ENCODE measurements at regions not wholly inside any gene's neighbourhood (a gene's known extent, or its start where the extent isn't known, plus 50 kb on each side); places are given as distances from the start of the nearest gene placed in this dataset.

GRCh38 chr11:112735470-112735869 lies 225.8 kb upstream of the NCAM1 start:
- TF ChIP-seq CTCF (IDR thresholded peaks at IDR 0.05) (no peak), ZFX (IDR thresholded peaks at IDR 0.05; ENCODE audit: borderline replicate concordance) (no peak)
